Renal pelvis (tissue), 1 donor: ENCODE measurements at regions not wholly inside any gene's neighbourhood (a gene's known extent, or its start where the extent isn't known, plus 50 kb on each side); places are given as distances from the start of the nearest gene placed in this dataset.
"Not testable (repeated sequence)": the region's sequence is repeated elsewhere in the genome, so short reads cannot be mapped to it uniquely, and the experiment has no call there.

Experiments used
- DNase-seq: peaks from one replicate; pipeline ENCODE4 v3.0.0-alpha.2; 2013

DNA sequence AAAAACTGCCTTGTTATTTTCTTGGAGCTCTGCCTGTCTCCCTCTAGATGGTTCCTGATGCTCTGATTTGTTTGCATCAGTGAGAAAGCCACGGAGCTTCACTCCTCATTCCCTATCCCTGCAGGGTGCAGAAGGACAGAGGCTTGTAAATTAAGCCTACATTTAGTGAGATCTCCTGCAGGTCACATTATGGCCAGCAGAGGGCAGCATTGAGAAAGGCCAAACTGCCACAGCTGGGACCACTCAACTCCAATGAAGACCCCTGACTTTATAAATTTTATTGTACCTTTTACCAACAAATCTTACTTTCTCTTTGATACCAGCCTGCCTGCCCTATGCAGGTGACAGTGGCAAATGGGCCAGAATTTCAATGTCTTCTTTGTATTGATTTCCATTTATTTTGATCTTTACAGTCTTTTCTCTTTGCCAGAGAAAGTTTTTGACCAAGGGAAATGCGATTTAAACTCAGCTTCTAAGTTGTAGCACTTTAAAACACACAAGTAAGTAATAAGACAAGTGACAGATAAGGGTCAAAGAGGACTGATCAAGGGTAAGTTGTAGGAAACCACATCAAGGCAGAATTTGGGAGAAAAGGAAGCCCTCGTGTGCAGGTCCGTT, 1029.1 kb upstream of the KLHL29 start:
- DNase-seq: peak; percentile 52

DNA sequence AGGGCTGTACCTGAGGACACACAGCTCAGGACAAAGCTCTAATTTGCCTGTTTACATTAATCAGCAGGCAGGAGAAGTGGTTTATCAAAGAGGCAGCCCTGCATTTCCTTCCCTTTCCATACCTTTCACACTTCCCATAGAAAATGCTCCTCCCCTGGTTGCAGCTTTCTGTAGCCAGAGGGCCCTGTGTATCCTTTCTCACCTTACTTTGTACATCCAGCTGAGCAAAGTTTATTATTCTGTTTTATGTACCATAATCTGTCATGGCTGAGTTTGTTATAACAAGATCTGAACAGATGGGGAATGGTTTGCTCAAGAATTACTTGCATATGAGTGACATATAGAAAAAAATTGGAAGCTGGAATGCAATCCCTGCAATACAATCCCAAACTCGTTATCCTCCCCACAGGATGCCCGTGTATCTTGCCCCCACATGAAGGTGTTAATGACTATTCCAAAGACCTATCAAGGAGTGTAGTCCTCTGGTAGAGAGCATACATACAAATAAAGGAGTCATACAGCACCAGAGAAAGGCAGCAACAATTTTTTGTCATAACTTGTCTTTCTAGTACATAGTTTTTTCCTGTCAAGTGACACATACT, 1025.8 kb upstream of the KLHL29 start:
- DNase-seq: no peak

DNA sequence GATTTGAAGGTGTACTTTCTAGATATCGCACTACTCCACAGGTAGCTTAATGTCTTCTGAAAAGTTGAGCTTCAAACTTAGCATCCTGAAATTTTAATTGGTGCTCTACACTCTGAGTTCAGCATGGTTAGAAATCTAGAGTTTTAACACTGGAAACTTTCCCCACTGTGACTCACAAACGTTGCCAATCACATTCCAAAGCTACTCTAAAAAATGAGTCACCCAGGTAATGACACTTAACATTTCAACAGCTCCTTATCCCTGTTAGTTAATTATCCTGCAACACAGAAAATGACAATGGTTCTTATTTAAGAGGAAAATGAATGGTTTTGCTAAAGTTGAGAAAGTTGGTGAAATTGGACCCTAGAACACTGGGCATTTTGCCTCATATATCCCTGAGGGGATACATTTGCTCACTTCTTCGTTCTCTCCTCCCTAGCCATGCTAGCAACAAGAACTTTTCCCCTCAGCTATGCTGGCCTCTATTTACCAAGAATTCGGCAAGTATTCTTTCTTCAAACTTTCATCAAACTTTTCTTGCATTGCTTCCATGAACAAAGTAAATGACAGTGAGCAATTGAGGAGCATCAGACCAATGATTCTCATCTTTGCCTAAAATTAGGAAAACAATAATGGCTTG, 1024.1 kb upstream of the KLHL29 start:
- DNase-seq: no peak

GRCh38 chr2:22361571-22361970, 1023.4 kb upstream of the KLHL29 start:
- no peak for DNase-seq

GRCh38 chr2:22375096-22375495, 1009.9 kb upstream of the KLHL29 start:
- no peak for DNase-seq

- DNase-seq: no peak
These were observed 1007.7 kb upstream of the KLHL29 start for GRCh38 chr2:22377268-22377667.

- no peak for DNase-seq
These were observed 1002.4 kb upstream of the KLHL29 start for GRCh38 chr2:22382479-22383169.

DNA sequence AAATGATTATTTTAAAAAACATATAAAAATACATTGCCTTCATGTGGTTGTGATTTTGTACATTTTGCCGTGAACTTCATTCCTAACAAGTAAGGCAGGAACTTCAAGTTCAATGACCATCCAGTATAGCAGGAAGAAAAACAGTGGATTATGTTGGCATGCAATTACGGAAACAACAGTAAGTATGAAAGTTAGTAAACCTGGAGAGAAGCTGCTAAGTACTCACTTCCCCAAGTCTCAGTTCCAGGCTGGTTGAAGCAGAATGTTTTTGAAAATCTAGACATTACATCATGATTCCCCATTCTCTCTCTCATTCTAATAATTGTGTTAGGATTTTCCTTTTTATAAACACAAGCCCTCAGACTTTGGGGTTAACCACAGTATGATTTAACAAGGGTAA, 987.1 kb upstream of the KLHL29 start:
- DNase-seq: no peak

DNA sequence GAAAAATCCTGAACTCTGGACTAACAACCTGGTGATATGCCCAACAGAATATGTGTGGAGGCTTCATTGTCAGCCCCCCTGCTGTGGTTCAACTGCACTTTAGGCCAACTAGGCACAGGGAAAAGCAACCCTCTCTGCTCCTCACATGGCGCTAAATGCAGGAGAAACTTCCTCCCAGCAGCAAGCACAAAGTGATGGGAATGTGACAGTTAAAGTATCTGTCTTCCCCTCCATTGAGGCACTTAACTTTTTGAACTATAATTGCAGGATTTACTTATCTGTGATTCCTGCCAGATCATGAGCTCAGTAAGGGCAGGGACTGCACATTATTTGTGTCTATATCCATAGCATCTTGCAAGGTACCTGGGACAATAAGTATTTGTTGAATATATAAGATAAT, 981.2 kb upstream of the KLHL29 start:
- no peak for DNase-seq

GRCh38 chr2:22406625-22407024, 978.4 kb upstream of the KLHL29 start:
- DNase-seq: no peak

GRCh38 chr2:22420076-22420475, 964.9 kb upstream of the KLHL29 start:
- DNase-seq: no peak

GRCh38 chr2:22442051-22442450, 942.9 kb upstream of the KLHL29 start:
- no peak for DNase-seq

GRCh38 chr2:22444281-22444680, 940.7 kb upstream of the KLHL29 start:
- no peak for DNase-seq

DNA sequence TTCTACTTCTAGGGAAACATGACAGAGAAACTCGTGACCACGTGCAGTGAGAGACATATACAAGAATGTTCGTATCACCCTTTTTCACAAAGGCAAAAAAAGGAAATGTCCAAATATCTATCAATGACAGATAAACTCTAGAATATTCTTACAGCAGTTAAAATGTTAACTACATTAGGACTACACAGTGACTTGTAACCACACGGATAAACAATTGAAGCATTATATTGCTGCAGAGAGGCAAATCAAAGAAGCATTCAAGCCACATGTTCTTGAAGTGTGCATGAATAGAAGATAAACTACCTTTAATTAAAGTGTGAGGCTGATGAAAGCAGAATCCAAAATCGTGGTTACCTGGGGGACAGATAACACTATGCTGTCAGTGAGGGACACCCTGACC, 935.3 kb upstream of the KLHL29 start:
- no peak for DNase-seq

DNA sequence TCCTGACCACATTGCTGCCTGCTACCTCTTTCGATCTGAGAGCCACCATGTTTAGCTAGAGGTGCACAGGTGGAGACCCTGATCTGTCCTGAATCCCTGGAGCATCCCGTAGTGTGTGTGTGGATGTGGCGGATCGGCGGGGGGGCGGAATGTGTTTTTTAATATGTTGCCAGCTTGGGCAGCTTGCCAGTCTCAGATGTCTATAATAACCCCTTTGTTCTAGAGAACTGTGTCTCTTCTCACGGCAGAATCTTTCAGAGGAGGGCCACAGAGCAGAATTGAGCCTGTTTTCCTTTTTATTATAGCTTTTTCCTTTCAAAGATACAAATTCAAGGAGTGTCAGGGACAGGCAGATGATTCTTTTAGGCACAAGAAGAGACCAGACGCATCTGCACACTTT, 934.1 kb upstream of the KLHL29 start:
- DNase-seq: no peak

GRCh38 chr2:22454826-22455485, 930.0 kb upstream of the KLHL29 start:
- no peak for DNase-seq

- no peak for DNase-seq
These were observed 926.5 kb upstream of the KLHL29 start for GRCh38 chr2:22458440-22458839.

DNA sequence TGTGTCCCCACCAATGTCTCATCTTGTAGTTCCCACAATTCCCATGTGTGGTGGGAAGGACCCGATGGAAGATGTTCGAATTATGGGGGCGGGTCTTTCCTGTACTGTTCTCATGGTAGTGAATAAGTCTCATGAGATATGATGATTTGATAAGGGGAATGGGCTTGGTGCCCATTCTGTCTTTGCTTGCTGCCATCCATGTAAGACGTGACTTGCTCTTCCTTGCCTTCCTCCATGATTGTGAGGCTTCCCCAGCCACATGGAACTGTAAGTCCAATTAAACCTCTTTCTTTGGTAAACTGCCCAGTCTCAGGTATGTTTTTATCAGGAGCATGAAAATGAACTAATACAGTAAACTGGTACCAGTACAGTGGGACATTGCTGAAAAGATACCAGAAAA, 909.9 kb upstream of the KLHL29 start:
- DNase-seq: not testable (repeated sequence)

DNA sequence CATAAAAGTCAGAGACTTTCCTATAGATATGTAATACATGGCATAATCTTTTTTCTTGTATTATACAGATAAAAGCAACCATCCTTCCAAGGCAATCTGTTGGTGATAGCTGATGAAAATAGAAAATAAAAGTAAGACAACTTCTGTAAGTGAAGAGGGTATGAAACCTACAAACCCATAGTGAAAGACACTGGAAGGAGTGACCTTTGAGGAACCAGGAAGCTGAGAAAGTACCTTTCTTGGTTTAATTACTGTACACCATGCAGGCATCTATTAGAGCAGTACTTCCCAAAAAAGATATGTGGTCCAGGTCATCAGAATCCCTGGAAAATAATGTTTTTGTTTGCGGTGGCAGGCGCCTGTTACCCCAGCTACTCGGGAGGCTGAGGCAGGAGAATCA, 906.6 kb upstream of the KLHL29 start:
- no peak for DNase-seq

GRCh38 chr2:22481486-22482259, 903.3 kb upstream of the KLHL29 start:
- no peak for DNase-seq

DNA sequence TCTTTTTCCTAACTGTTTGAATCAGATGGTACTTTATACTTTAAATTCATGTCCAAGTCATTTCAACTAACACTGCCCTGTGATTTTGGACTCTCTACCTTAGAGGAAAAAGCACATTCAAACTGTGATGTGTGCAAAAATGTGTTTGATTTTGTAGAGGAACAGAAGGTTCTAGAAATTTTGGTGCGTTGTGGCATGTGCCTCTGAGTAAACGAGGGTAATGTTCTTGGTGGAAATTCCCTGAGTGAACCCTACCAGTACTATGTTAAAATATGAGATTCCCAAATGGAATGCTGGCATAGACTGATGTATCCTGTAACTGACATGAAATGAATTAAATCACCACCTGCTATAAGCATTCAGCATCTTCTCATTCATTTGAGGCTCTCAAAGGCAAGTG, 901.9 kb upstream of the KLHL29 start:
- no peak for DNase-seq

- DNase-seq: peak; percentile 38
These were observed 899.5 kb upstream of the KLHL29 start for GRCh38 chr2:22485486-22485885.
